ENCODE measurements at regions not wholly inside any gene's neighbourhood (a gene's known extent, or its start where the extent isn't known, plus 50 kb on each side); places are given as distances from the start of the nearest gene placed in this dataset.

DNA sequence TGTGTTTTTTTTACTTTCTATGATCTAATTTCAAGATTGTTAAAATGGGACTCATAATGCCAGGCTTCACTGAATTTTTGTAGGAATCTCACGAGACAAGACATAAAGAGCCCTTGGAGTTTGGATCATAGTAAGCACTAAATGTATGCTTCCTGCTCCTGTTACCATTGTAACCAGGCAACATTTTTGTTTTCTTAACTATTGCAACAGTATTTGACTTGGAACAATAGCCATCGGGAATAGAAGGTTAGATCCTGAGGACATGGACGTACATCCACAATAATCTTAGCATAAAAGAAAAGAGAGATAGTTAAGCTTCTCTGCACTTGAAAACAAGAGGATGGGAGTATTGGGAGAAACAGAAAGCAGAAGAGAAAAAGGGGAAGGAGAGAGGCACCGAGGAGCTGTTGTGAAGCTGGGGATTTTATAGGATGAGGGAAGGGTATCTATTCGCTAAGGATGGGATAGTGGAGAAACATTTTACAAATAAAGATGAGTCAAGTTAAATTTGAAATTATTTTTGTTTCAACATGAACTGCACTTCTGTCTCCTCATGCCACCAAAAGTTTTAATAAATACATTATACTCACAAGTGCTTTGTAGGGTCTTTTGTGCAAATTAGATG, 131.4 kb downstream of the TMCO5A start:
- Histone ChIP-seq H3K4me2 (ENCODE audit: insufficient read depth in 1 of 2, low read depth in 2 of 2, low read length in 2 of 2) (no peak overlapping the region), H3K27ac (ENCODE audit: low read depth, low read length) (no peak overlapping the region), H3K23me2 (ENCODE audit: low read depth, low read length) (no peaks in the 10 kb centered on the region; the same call in 1 of the 2 replicates), H3K27me3 (replicated peaks in 1 of 4; ENCODE audit: control insufficient read depth in 3 of 4, extremely low read depth in 1 of 4, insufficient read depth in 3 of 4, low read length in 3 of 4) (peaks cover 8 to 11% (median 9%) of the 10 kb centered on the region in 4 experiments), H2BK120ac (replicated peaks; ENCODE audit: low read depth, low read length) (no peak overlapping the region), H3K9me3 (ENCODE audit: insufficient read depth in 2 of 2, low read depth in 1 of 2, low read length in 1 of 2) (no peaks in the 10 kb centered on the region), H3K18ac (ENCODE audit: extremely low read depth, low read length) (no peak overlapping the region), H3K79me1 (ENCODE audit: low read depth, low read length) (no peaks in the 10 kb centered on the region), H3K23ac (ENCODE audit: insufficient read length) (no peak overlapping the region), H2AK5ac (ENCODE audit: low read depth, low read length) (no peak overlapping the region), H4K8ac (ENCODE audit: extremely low read depth, insufficient read depth, low read length) (no peak overlapping the region), H2BK20ac (ENCODE audit: low read length) (no peak overlapping the region), H4K20me1 (replicated peaks in 1 of 2; ENCODE audit: control insufficient read depth in 1 of 2, insufficient read depth in 2 of 2, low read length in 2 of 2) (no peaks in the 10 kb centered on the region), H2BK5ac (ENCODE audit: low read depth, low read length) (no peak overlapping the region), H4K91ac (replicated peaks; ENCODE audit: insufficient read length, low read length) (no peak overlapping the region), H3K14ac (ENCODE audit: insufficient read length) (no peak overlapping the region), H3K79me2 (ENCODE audit: control insufficient read depth in 1 of 2, insufficient read depth in 2 of 2, low read length in 2 of 2) (no peaks in the 10 kb centered on the region), H3K36me3 (ENCODE audit: control insufficient read depth in 2 of 4, insufficient read depth in 4 of 4, low read length in 3 of 4) (no peaks in the 10 kb centered on the region), H3K4me3 (ENCODE audit: extremely low read depth in 1 of 4, insufficient read depth in 2 of 4, low read depth in 3 of 4, low read length in 4 of 4) (no peak overlapping the region), H3K4ac (replicated peaks; ENCODE audit: insufficient read length, low read depth, low read length) (no peak overlapping the region), H4K5ac (ENCODE audit: insufficient read length, low read depth, low read length) (no peak overlapping the region), H2AFZ (ENCODE audit: low read length) (no peak overlapping the region), H3K4me1 (replicated peaks in 1 of 4; ENCODE audit: control insufficient read depth in 3 of 4, insufficient read depth in 4 of 4, low read length in 3 of 4) (peaks cover 0 to 8% (median 6%) of the 10 kb centered on the region in 4 experiments; a peak in 4 of 7 replicates), H2BK12ac (ENCODE audit: low read depth, low read length) (no peak overlapping the region), H3K56ac (replicated peaks; ENCODE audit: insufficient read length, low read depth, low read length) (no peak overlapping the region), H2BK15ac (ENCODE audit: low read length) (no peak overlapping the region), H3K9ac (replicated peaks in 1 of 4; ENCODE audit: extremely low read depth in 1 of 4, low read depth in 3 of 4, low read length in 3 of 4) (no peak overlapping the region)
- no peak for TF ChIP-seq FOSL1 (IDR thresholded peaks at IDR 0.05; ENCODE audit: insufficient read depth, low read depth, low read length)
- no peak for FAIRE-seq
- CTCF ChIA-PET (ENCODE audit: partially characterized antibody), result no interaction called here
- WGBS, 2 experiments (ENCODE audit: extremely low coverage in 1 of 2, insufficient coverage in 1 of 2, insufficient read length in 1 of 2, insufficient replicate concordance in 2 of 2, low coverage in 1 of 2, low lambda C conversion rate in 2 of 2, missing lambda C conversion rate in 1 of 2), result 97% methylated on average over 5 of the region's 5 CpGs; no CpG with 5 or more reads in 1 of the 2 experiments
- POLR2A ChIA-PET (ENCODE audit: partially characterized antibody), result no interaction called here
- no peak for DNase-seq (ENCODE audit: low read depth in 1 of 2, low spot score in 2 of 2)
